ENCODE measurements at regions not wholly inside any gene's neighbourhood (a gene's known extent, or its start where the extent isn't known, plus 50 kb on each side); places are given as distances from the start of the nearest gene placed in this dataset.
"Not testable (repeated sequence)": the region's sequence is repeated elsewhere in the genome, so short reads cannot be mapped to it uniquely, and the experiment has no call there.

DNA sequence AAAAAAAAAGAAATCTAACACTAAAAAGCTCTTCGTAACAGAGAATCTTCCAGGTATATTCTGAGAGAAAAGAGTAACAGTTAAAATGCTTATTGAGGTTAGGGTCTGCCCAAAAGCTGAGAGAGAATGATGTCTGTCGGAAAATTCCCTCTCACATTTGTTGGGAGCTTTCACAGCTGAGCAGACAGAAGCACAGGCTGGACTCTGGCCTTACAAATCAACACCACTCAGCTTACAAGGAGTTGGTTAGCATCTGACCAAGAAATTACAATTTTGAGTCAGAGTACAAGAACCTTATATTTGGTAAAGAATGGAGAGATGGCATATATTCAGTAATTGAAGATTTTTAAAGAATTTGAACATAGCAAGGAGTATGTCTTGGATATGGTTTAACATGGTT lies 1561.0 kb upstream of the RAG2 start:
- Histone ChIP-seq H3K36me3 (ENCODE audit: insufficient read depth, low read length) (no peaks in the 10 kb centered on the region), H3K27me3 (ENCODE audit: insufficient read depth, low read length) (no peaks in the 10 kb centered on the region), H3K9ac (ENCODE audit: low read depth, low read length) (no peak overlapping the region), H3K4me1 (ENCODE audit: insufficient read depth, low read length) (peaks cover 10% of the 10 kb centered on the region; the same call in 1 of the 2 replicates), H3K4me3 (ENCODE audit: low read length) (no peak overlapping the region), H3K9me3 (ENCODE audit: insufficient read depth, low read depth, low read length) (no peaks in the 10 kb centered on the region), H3K27ac (ENCODE audit: low read depth, low read length) (no peak overlapping the region)
- 88% methylated on average over 2 of the region's 2 CpGs for WGBS

DNA sequence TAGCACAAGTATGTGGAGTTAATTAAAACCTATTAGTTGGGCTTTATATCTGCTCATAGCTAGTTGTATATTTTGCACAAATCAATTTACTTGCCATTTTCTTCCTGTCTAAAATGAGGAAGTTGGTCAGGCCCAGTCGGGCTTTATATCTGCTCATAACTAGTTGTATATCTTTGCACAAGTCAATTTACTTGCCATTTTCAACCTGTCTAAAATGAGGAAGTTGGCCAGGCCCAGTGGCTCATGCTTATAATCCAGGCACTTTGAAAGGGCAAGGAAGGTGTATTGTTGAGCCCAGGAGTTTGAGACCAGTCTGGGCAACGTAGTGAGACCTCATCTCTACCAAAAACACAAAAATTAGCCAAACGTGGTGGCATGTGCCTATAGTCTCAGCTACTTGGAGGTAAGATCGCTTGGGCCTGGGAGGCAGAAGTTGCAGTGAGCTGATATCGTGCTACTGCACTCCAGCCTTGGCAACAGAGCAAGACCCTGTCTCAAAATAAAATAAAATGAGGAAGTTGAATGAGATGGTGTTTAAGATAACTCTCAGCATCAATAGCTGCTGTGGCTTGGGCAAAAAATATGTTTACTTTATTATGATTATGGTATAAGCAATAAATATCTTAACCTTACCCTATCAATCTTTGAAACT lies 1558.6 kb upstream of the RAG2 start:
- Histone ChIP-seq H3K4me3 (ENCODE audit: low read length) (no peak overlapping the region), H3K4me1 (ENCODE audit: insufficient read depth, low read length) (peaks cover 34% of the 10 kb centered on the region), H3K36me3 (ENCODE audit: insufficient read depth, low read length) (no peaks in the 10 kb centered on the region), H3K27ac (ENCODE audit: low read depth, low read length) (no peak overlapping the region), H3K27me3 (ENCODE audit: insufficient read depth, low read length) (no peaks in the 10 kb centered on the region), H3K9ac (ENCODE audit: low read depth, low read length) (no peak overlapping the region), H3K9me3 (ENCODE audit: insufficient read depth, low read depth, low read length) (no peaks in the 10 kb centered on the region)
- 96% methylated on average over 5 of the region's 5 CpGs for WGBS

DNA sequence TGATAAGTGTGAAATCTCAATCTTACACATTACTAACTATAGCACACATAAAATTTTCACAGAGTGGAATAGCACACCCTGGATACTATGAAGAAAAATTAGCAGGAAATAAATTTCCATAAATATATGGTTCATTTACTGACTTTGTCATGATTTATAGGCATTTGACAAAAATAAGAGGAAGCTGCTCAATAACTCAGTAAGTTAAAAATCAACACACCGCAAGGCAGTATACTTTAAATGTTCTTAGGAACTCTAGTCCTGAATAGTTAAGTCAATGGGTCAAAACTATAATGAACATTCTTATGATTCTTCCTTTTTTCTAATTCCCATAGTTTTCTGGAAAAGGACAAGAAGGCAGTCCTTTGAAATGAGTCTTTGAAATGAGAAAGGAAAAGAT lies 1557.8 kb upstream of the RAG2 start:
- WGBS: no CpG with 5 or more reads among the region's 1 CpG

DNA sequence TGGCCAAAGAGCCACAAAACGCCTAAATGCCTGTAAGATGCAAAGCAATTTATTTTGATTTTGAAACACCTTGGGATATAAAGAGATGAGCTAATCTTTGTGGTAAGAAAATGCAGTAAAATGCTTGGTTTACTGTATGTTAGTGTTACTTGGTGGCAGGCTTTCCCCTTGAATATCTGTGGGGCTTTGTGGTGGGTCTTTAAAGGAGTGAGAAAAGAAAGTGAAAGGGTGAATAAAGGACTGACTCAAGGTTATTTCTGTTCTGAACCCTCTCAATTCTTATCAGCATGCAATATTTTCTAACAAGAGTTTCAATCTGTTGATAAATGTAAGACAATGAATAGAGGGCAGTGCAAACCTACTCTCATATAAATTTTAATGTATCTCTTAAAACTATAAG lies 1555.9 kb upstream of the RAG2 start:
- Histone ChIP-seq H3K4me3 (ENCODE audit: low read length) (no peak overlapping the region), H3K36me3 (ENCODE audit: insufficient read depth, low read length) (no peaks in the 10 kb centered on the region), H3K9me3 (ENCODE audit: insufficient read depth, low read depth, low read length) (no peaks in the 10 kb centered on the region), H3K9ac (ENCODE audit: low read depth, low read length) (no peak overlapping the region), H3K4me1 (ENCODE audit: insufficient read depth, low read length) (peaks cover 36% of the 10 kb centered on the region), H3K27ac (ENCODE audit: low read depth, low read length) (0 out of 2 replicates have a peak overlapping the region, but pooled peaks have one; percentile 25), H3K27me3 (ENCODE audit: insufficient read depth, low read length) (no peaks in the 10 kb centered on the region)
- WGBS: 87% methylated on average over 1 of the region's 1 CpG

More for the DNA sequence above, 1557.8 kb upstream of the RAG2 start:
- H3K36me3 ChIP-seq (ENCODE audit: insufficient read depth, low read length): no peaks in the 10 kb centered on the region
- no peaks in the 10 kb centered on the region for H3K9me3 ChIP-seq (ENCODE audit: insufficient read depth, low read depth, low read length)
- no peak overlapping the region for H3K27ac ChIP-seq (ENCODE audit: low read depth, low read length)
- H3K27me3 ChIP-seq (ENCODE audit: insufficient read depth, low read length): no peaks in the 10 kb centered on the region
- peaks cover 36% of the 10 kb centered on the region for H3K4me1 ChIP-seq (ENCODE audit: insufficient read depth, low read length)
- H3K9ac ChIP-seq (ENCODE audit: low read depth, low read length): no peak overlapping the region
- H3K4me3 ChIP-seq (ENCODE audit: low read length): no peak overlapping the region

DNA sequence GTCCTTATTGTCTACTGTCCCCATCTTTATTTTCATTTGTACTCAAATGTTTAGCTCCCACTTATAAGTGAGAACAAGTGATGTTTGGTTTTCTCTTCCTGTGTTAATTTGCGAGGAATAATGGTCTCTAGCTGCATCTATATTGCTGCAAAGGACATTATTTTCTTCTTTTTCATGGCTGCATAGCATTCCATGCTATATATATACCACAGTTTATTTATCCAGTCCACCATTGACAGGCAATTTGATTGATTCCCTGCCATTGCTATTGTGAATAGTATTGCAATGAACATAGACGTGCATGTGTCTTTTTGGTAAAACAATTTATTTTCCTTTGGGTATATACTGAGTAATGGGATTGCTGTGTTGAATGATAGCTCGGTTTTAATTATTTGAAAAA lies 1545.8 kb upstream of the RAG2 start:
- Histone ChIP-seq H3K27ac (ENCODE audit: low read depth, low read length) (no peak overlapping the region), H3K9me3 (ENCODE audit: insufficient read depth, low read depth, low read length) (no peaks in the 10 kb centered on the region), H3K9ac (ENCODE audit: low read depth, low read length) (no peak overlapping the region), H3K4me1 (ENCODE audit: insufficient read depth, low read length) (no peaks in the 10 kb centered on the region), H3K27me3 (ENCODE audit: insufficient read depth, low read length) (no peaks in the 10 kb centered on the region), H3K36me3 (ENCODE audit: insufficient read depth, low read length) (no peaks in the 10 kb centered on the region), H3K4me3 (ENCODE audit: low read length) (no peak overlapping the region)
- 98% methylated on average over 3 of the region's 3 CpGs for WGBS

DNA sequence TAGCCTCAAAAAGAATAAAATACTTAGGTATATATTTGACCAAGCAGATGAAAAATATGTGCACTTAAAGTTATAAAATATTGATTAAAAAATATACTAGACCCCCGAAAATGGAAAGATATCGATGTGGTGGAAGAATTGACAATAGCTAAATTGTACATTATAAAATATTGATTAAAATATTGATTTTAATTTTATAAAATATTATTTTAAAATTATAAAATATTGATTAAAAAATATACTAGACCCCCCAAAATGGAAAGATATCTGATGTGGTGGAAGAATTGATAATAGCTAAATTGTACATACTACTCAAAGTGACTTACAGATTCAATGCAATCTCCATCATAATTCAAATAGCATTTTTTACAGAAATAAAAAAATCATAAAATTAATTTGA lies 1540.9 kb upstream of the RAG2 start:
- WGBS: no CpG with 5 or more reads among the region's 2 CpGs

DNA sequence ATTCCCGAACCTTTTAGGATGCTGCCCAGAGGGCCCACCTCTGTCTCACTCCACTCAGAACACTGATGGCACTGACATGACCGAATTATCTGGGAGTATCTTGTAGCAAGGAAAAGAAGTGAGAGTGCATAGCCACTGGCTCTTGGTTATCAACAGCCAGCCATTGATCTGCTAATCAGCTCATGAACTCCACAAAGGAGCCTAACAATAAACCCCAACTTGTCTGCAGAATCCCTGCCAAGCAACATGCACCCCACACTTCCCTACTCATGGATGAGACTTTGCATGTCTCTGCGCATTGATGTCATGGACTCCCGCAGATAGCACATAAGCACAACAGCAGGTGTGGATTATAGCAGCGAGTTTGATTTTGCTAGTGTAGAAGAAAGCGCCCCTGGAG lies 1538.9 kb upstream of the RAG2 start:
- 88% methylated on average over 6 of the region's 6 CpGs for WGBS

More for the DNA sequence above, 1540.9 kb upstream of the RAG2 start:
- no peak overlapping the region for H3K4me3 ChIP-seq (ENCODE audit: low read length)
- no peak overlapping the region for H3K9ac ChIP-seq (ENCODE audit: low read depth, low read length)
- no peaks in the 10 kb centered on the region for H3K27me3 ChIP-seq (ENCODE audit: insufficient read depth, low read length)
- no peaks in the 10 kb centered on the region for H3K36me3 ChIP-seq (ENCODE audit: insufficient read depth, low read length)
- H3K27ac ChIP-seq (ENCODE audit: low read depth, low read length): no peak overlapping the region
- no peaks in the 10 kb centered on the region for H3K9me3 ChIP-seq (ENCODE audit: insufficient read depth, low read depth, low read length)
- H3K4me1 ChIP-seq (ENCODE audit: insufficient read depth, low read length): peaks cover 9% of the 10 kb centered on the region

DNA sequence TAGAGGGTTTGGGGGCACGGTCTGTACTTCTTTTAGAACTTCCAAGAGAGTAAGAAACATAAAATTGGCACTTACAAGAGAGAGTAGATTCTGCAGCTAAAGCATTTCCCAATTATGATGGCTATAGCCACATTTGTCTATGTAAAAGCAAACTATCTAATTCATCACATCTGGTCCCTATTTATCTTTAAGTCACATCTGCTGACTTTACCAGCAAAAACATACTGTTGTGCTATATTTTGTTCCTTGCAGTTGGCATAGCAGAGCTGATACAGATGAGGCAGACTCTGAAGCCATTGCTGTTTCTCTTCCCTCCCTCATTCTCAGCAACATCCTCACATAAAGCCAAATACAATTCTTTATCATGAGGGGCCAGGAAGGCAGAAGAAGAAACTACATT lies 1533.5 kb upstream of the RAG2 start:
- Histone ChIP-seq H3K9ac (ENCODE audit: low read depth, low read length) (no peak overlapping the region), H3K4me3 (ENCODE audit: low read length) (no peak overlapping the region), H3K9me3 (ENCODE audit: insufficient read depth, low read depth, low read length) (no peaks in the 10 kb centered on the region), H3K4me1 (ENCODE audit: insufficient read depth, low read length) (peaks cover 25% of the 10 kb centered on the region), H3K36me3 (ENCODE audit: insufficient read depth, low read length) (no peaks in the 10 kb centered on the region), H3K27me3 (ENCODE audit: insufficient read depth, low read length) (no peaks in the 10 kb centered on the region), H3K27ac (ENCODE audit: low read depth, low read length) (no peak overlapping the region)
- no CpG with 5 or more reads among the region's 1 CpG for WGBS

More for the DNA sequence above, 1538.9 kb upstream of the RAG2 start:
- H3K9ac ChIP-seq (ENCODE audit: low read depth, low read length): no peak overlapping the region
- no peaks in the 10 kb centered on the region for H3K9me3 ChIP-seq (ENCODE audit: insufficient read depth, low read depth, low read length)
- H3K4me3 ChIP-seq (ENCODE audit: low read length): no peak overlapping the region
- peaks cover 9% of the 10 kb centered on the region for H3K4me1 ChIP-seq (ENCODE audit: insufficient read depth, low read length)
- H3K36me3 ChIP-seq (ENCODE audit: insufficient read depth, low read length): no peaks in the 10 kb centered on the region
- no peaks in the 10 kb centered on the region for H3K27me3 ChIP-seq (ENCODE audit: insufficient read depth, low read length)
- H3K27ac ChIP-seq (ENCODE audit: low read depth, low read length): peak overlapping the region; percentile 52; the same call in 1 of the 2 replicates

DNA sequence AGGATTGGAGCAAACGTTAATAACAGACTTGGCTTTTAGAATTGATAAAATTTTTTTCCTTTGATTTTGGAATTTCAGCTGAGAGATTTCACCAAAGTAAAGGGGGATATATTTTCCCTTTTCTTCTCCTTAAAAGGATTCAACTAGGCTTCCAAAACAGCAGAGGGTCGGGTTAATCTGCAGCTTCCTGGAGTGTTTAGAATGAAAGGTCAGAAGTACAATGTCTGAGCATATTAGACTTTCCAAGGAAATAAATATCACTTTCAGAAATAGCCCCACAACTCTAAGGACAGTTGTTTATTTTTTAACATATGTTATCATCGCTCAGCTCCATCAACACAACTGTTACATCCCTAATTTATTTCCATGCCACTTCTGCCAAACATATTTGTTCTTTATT lies 1532.9 kb upstream of the RAG2 start:
- H3K4me1 ChIP-seq (ENCODE audit: insufficient read depth, low read length): peaks cover 22% of the 10 kb centered on the region
- H3K36me3 ChIP-seq (ENCODE audit: insufficient read depth, low read length): no peaks in the 10 kb centered on the region
- no peak overlapping the region for H3K9ac ChIP-seq (ENCODE audit: low read depth, low read length)
- H3K9me3 ChIP-seq (ENCODE audit: insufficient read depth, low read depth, low read length): no peaks in the 10 kb centered on the region
- H3K4me3 ChIP-seq (ENCODE audit: low read length): no peak overlapping the region; the same call in 1 of the 2 replicates
- no peaks in the 10 kb centered on the region for H3K27me3 ChIP-seq (ENCODE audit: insufficient read depth, low read length)
- H3K27ac ChIP-seq (ENCODE audit: low read depth, low read length): peak overlapping the region; percentile 67
- WGBS: 79% methylated on average over 2 of the region's 3 CpGs

DNA sequence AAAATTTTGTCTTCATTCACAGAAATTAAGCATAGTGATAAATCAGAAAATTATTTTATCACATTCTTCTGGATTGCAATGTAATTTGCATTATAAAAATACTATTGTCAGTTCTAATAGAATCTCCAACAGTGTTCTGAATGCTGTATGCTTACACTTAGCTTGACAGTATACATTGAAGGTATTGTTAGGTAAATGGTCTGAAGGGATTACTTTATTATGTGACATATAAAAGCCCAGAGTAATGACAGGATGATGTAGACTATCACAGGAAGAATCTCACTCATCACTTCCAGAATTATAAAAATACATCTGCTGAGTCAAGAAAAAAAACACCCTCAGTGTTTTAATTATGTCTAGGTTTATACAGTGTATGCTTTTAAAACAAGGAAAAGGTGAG lies 1532.5 kb upstream of the RAG2 start:
- peak overlapping the region; percentile 67 for H3K27ac ChIP-seq (ENCODE audit: low read depth, low read length)
- H3K9me3 ChIP-seq (ENCODE audit: insufficient read depth, low read depth, low read length): no peaks in the 10 kb centered on the region
- no peak overlapping the region; the same call in 1 of the 2 replicates for H3K4me3 ChIP-seq (ENCODE audit: low read length)
- H3K27me3 ChIP-seq (ENCODE audit: insufficient read depth, low read length): no peaks in the 10 kb centered on the region
- no peak overlapping the region for H3K9ac ChIP-seq (ENCODE audit: low read depth, low read length)
- peaks cover 22% of the 10 kb centered on the region for H3K4me1 ChIP-seq (ENCODE audit: insufficient read depth, low read length)
- no peaks in the 10 kb centered on the region for H3K36me3 ChIP-seq (ENCODE audit: insufficient read depth, low read length)

DNA sequence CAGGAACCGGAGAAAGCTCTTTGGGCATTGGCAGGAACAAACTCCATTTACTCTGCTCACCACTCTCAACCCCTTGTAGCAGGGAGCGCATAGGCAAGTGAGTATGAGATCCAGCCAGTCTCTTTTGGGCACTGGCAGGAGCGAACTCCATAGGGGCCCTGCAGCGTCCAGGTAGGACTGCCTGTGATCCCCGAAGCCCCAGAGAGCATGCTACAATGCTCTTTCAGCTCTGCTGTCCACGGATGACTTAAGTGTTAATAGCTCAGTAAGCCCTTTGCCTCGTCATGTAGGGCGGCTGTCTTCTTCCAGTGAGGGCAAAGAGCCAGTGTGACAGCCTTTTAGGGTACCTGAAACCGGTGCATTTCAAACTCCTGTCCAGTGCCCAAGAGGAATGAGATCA lies 1525.6 kb upstream of the RAG2 start:
- Histone ChIP-seq H3K27me3 (ENCODE audit: insufficient read depth, low read length) (no peaks in the 10 kb centered on the region), H3K36me3 (ENCODE audit: insufficient read depth, low read length) (no peaks in the 10 kb centered on the region), H3K9ac (ENCODE audit: low read depth, low read length) (no peak overlapping the region), H3K9me3 (ENCODE audit: insufficient read depth, low read depth, low read length) (no peaks in the 10 kb centered on the region), H3K4me1 (ENCODE audit: insufficient read depth, low read length) (peaks cover 7% of the 10 kb centered on the region; the same call in 1 of the 2 replicates), H3K27ac (ENCODE audit: low read depth, low read length) (no peak overlapping the region), H3K4me3 (ENCODE audit: low read length) (no peak overlapping the region)
- 84% methylated on average over 9 of the region's 9 CpGs for WGBS

DNA sequence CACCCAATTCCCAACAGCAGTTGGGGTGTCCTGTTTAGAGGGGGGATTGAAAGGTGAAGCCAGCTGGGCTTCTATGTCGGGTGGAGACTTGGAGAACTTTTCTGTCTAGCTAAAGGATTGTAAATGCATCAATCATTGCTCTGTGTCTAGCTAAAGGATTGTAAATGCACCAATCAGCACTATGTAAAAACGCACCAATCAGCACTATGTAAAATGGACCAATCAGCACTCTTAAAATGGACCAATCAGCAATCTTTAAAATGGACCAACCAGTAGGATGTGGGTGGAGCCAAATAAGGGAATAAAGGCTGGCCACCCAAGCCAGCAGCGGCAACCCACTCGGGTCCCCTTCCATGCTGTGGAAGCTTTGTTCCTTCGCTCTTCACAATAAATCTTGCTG lies 1518.6 kb upstream of the RAG2 start:
- not testable (repeated sequence) for H3K27ac ChIP-seq (ENCODE audit: low read depth, low read length); H3K36me3 ChIP-seq (ENCODE audit: insufficient read depth, low read length); H3K9ac ChIP-seq (ENCODE audit: low read depth, low read length); H3K27me3 ChIP-seq (ENCODE audit: insufficient read depth, low read length); H3K9me3 ChIP-seq (ENCODE audit: insufficient read depth, low read depth, low read length); H3K4me3 ChIP-seq (ENCODE audit: low read length); H3K4me1 ChIP-seq (ENCODE audit: insufficient read depth, low read length)
- 95% methylated on average over 5 of the region's 5 CpGs for WGBS
